DND-41 (cell line): ENCODE measurements at regions not wholly inside any gene's neighbourhood (a gene's known extent, or its start where the extent isn't known, plus 50 kb on each side); places are given as distances from the start of the nearest gene placed in this dataset.

Experiments
- ATAC-seq: fragments of 200-7000 bp; cut with Tn5 transposase; 3 replicates; pipeline ENCODE4 v1.9.1; 2021; ENCODE audit warnings: low read depth; ENCODE audit not compliant: insufficient read depth
- DNase-seq: peaks from one replicate; pipeline ENCODE4 v3.0.0-alpha.2; 2020
- H2AFZ ChIP-seq: 2 replicates; pipeline ENCODE4 v1.6.0; 2012; ENCODE audit warnings: low read depth, low read length
- H3K27ac ChIP-seq: 2 replicates; pipeline ENCODE4 v1.5.1; 2012; ENCODE audit warnings: low read length, inconsistent platforms
- H3K27me3 ChIP-seq: fragments of 200-600 bp; sonication (generic); 2 replicates; pipeline ENCODE4 v1.6.0; 2012; ENCODE audit warnings: low read length, mild to moderate bottlenecking, inconsistent platforms; ENCODE audit not compliant: insufficient read depth, poor library complexity
- H3K36me3 ChIP-seq: 2 replicates; pipeline ENCODE4 v1.5.1; 2012; ENCODE audit warnings: low read length, inconsistent platforms; ENCODE audit not compliant: insufficient read depth
- H3K4me1 ChIP-seq: 2 replicates; pipeline ENCODE4 v1.5.1; 2012; ENCODE audit warnings: mild to moderate bottlenecking, low read length; ENCODE audit not compliant: insufficient read depth
- H3K4me2 ChIP-seq: 2 replicates; pipeline ENCODE4 v1.6.0; 2012; ENCODE audit warnings: mild to moderate bottlenecking, moderate library complexity, low read length, inconsistent platforms; ENCODE audit not compliant: insufficient read depth
- H3K4me3 ChIP-seq, 2 experiments: fragments of 200-600 bp in 1 of 2; shearing (Covaris generic) in 1 of 2; 2 replicates each; pipeline ENCODE4 v1.5.1; 2012 to 2016; ENCODE audit warnings: inconsistent platforms in 2 of 2, low read length in 2 of 2, mild to moderate bottlenecking in 2 of 2, low read depth in 1 of 2, moderate library complexity in 1 of 2
- H3K79me2 ChIP-seq: 2 replicates; pipeline ENCODE4 v1.6.0; 2012; ENCODE audit warnings: low read length, inconsistent platforms; ENCODE audit not compliant: insufficient read depth
- H3K9ac ChIP-seq: 2 replicates; pipeline ENCODE4 v1.6.0; 2012; ENCODE audit warnings: low read depth, mild to moderate bottlenecking, inconsistent platforms, low read length, moderate library complexity
- H3K9me3 ChIP-seq: 2 replicates; pipeline ENCODE4 v1.5.1; 2012; ENCODE audit warnings: low read length, moderate library complexity, mild to moderate bottlenecking, inconsistent platforms; ENCODE audit not compliant: insufficient read depth, severe bottlenecking
- H4K20me1 ChIP-seq: 2 replicates; pipeline ENCODE4 v1.6.0; 2012; ENCODE audit warnings: low read length; ENCODE audit not compliant: insufficient read depth
- EZH2 ChIP-seq: IDR thresholded peaks from 3 replicates; pipeline ENCODE4 v1.6.1; 2012; ENCODE audit warnings: borderline replicate concordance, low read depth, mild to moderate bottlenecking, moderate library complexity, low read length, inconsistent platforms; ENCODE audit not compliant: severe bottlenecking
- TF ChIP-seq, protein P1 (sequence below): IDR thresholded peaks from 2 replicates; pipeline ENCODE4 v1.5.1; 2012; ENCODE audit warnings: borderline replicate concordance, low read length, moderate library complexity, mild to moderate bottlenecking; ENCODE audit not compliant: poor library complexity, severe bottlenecking; ENCODE audit errors: extremely low read depth

DNA sequence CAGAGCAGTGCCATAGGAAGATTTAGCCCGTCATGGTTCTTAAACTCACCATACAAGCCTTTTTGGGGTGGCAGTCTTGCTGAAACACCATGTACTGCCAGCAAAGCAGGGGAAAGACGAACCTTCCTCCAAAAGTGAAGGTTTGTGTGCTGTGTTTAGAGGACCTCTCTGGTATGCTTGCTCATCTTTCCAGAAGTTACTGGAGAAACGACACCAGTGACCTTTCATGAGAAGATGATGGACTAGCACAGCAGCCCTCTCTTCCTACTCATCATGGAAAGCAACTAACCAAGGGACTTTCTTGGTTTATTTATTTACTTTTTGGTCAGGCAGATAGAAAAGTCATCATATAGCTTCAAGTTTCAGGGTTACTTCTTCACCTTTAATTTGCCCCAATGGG lies 247.4 kb downstream of the PTEN start:
- Histone ChIP-seq H3K79me2 (no peaks in the 10 kb centered on the region), H3K27ac (no peak overlapping the region), H3K4me2 (no peak overlapping the region), H2AFZ (0 out of 2 replicates have a peak overlapping the region, but pooled peaks have one; percentile 15), H3K9me3 (no peaks in the 10 kb centered on the region), H3K4me3 (no peak overlapping the region), H3K36me3 (no peaks in the 10 kb centered on the region), H3K27me3 (no peaks in the 10 kb centered on the region), H3K9ac (no peak overlapping the region), H4K20me1 (no peaks in the 10 kb centered on the region), H3K4me1 (peaks cover 51% of the 10 kb centered on the region)
- DNase-seq (no peak), ATAC-seq (no peak)
- TF ChIP-seq EZH2, result no peak
- TF ChIP-seq, protein P1, sequence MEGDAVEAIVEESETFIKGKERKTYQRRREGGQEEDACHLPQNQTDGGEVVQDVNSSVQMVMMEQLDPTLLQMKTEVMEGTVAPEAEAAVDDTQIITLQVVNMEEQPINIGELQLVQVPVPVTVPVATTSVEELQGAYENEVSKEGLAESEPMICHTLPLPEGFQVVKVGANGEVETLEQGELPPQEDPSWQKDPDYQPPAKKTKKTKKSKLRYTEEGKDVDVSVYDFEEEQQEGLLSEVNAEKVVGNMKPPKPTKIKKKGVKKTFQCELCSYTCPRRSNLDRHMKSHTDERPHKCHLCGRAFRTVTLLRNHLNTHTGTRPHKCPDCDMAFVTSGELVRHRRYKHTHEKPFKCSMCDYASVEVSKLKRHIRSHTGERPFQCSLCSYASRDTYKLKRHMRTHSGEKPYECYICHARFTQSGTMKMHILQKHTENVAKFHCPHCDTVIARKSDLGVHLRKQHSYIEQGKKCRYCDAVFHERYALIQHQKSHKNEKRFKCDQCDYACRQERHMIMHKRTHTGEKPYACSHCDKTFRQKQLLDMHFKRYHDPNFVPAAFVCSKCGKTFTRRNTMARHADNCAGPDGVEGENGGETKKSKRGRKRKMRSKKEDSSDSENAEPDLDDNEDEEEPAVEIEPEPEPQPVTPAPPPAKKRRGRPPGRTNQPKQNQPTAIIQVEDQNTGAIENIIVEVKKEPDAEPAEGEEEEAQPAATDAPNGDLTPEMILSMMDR, result no peak

DNA sequence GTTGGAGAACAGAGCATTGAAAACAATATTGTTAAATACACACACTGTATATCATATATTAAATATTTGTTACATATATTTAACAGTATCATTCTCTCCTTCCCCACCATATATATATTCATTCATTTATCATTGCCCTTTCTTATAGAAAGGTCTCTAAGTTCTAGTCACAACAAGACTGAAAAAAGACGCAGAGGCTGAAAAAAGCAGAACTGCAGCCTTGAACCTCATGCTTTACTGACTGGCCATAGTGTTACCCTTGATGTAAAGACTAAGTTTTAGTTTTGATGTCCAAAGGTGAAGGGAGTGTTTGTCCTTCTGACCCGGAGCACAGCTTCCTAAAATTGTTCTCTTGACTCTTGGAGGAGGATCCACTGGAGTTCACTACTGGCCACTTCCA lies 247.9 kb downstream of the PTEN start:
- DNase-seq (no peak), ATAC-seq (no peak)
- Histone ChIP-seq H2AFZ (no peak overlapping the region), H3K9me3 (no peaks in the 10 kb centered on the region), H3K4me2 (no peak overlapping the region), H3K36me3 (no peaks in the 10 kb centered on the region), H3K4me3 (no peak overlapping the region), H3K9ac (no peak overlapping the region), H3K27me3 (no peaks in the 10 kb centered on the region), H4K20me1 (no peaks in the 10 kb centered on the region), H3K79me2 (no peaks in the 10 kb centered on the region), H3K4me1 (peaks cover 53% of the 10 kb centered on the region), H3K27ac (no peak overlapping the region)
- TF ChIP-seq EZH2, result no peak
- TF ChIP-seq, protein P1, result no peak

DNA sequence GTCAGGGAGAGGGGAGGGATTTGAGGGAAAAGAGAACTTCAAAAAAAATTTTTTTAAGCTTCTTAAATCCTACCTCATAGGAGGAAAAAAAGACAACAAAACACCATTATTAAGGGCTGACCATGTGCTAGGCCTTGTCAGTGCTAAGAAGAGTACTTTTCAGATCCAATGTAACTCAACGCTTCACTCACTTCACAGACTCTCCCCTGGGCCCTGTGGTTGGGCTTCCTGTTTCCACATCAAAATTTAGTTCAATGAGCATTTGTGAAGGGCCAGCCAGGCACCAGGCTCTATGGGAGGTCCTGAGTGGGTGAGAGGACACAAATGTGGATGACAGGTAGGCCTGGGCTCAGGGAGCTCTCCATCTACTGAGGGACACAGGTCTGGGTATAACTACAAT lies 249.8 kb downstream of the PTEN start:
- Histone ChIP-seq H4K20me1 (no peaks in the 10 kb centered on the region), H3K9me3 (no peaks in the 10 kb centered on the region), H3K4me1 (peaks cover 57% of the 10 kb centered on the region), H2AFZ (0 out of 2 replicates have a peak overlapping the region, but pooled peaks have one; percentile 53), H3K79me2 (no peaks in the 10 kb centered on the region), H3K27ac (peak overlapping the region; percentile 62), H3K27me3 (no peaks in the 10 kb centered on the region), H3K4me3 (no peak overlapping the region), H3K4me2 (no peak overlapping the region), H3K9ac (peak overlapping the region; percentile 28; the same call in 1 of the 2 replicates), H3K36me3 (no peaks in the 10 kb centered on the region)
- DNase-seq (peak; percentile 78), ATAC-seq (peak; percentile 77)
- TF ChIP-seq, protein P1, result no peak
- TF ChIP-seq EZH2, result no peak
